Mesothelial cell of epicardium (in vitro differentiated cells): ENCODE measurements at regions not wholly inside any gene's neighbourhood (a gene's known extent, or its start where the extent isn't known, plus 50 kb on each side); places are given as distances from the start of the nearest gene placed in this dataset.

ENCODE experiments used
- DNase-seq, 2 experiments: peaks; one replicate each; pipeline ENCODE4 v3.0.0; 2021; ENCODE audit warnings: low spot score in 2 of 2; ENCODE audit not compliant: unreplicated experiment in 2 of 2
- H3K27ac Mint-ChIP-seq: 2 replicates; pipeline ENCODE4 v1.8.0; 2021; ENCODE audit warnings: mixed read lengths
- H3K27me3 Mint-ChIP-seq: 2 replicates; pipeline ENCODE4 v1.8.0; 2021; ENCODE audit warnings: low read depth, mixed read lengths
- H3K36me3 Mint-ChIP-seq: 2 replicates; pipeline ENCODE4 v1.8.0; 2021; ENCODE audit warnings: mixed read lengths
- H3K4me1 Mint-ChIP-seq: 2 replicates; pipeline ENCODE4 v1.8.0; 2021; ENCODE audit warnings: mixed read lengths
- H3K4me3 Mint-ChIP-seq: 2 replicates; pipeline ENCODE4 v1.8.0; 2021; ENCODE audit warnings: mild to moderate bottlenecking, moderate library complexity, mixed read lengths
- H3K9me3 Mint-ChIP-seq: 2 replicates; pipeline ENCODE4 v1.8.0; 2021; ENCODE audit warnings: mixed read lengths
- TF ChIP-seq, protein P1 (sequence below): fragments of 200-600 bp; sonication (generic); IDR thresholded peaks from one replicate; pipeline ENCODE4 v1.5.0; 2021; ENCODE audit warnings: antibody characterized with exemption; ENCODE audit not compliant: unreplicated experiment

DNA sequence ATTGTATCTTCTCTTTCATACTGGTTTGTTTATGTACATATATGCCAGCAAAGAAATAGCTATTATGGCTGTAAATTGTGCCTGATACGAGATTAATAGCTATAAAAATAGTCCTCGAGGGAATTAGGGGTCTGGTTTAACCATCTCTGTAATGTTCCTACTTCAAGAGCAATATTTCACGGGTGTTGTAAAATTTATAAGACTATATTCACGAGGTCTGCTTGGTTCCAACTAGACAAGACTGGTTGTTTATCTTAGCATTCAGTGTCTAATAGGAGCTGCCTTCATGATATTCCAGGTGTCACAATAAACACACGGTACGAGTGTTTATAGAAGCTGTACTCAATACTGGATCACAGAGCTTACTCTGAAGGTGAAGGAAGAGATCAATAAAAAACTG, 389.9 kb downstream of the SIPA1L2 start:
- H3K27ac Mint-ChIP-seq: no peak overlapping the region
- H3K4me3 Mint-ChIP-seq: no peak overlapping the region
- H3K27me3 Mint-ChIP-seq: peaks cover 5% of the 10 kb centered on the region
- H3K4me1 Mint-ChIP-seq: no peaks in the 10 kb centered on the region
- H3K36me3 Mint-ChIP-seq: peaks cover 2% of the 10 kb centered on the region
- H3K9me3 Mint-ChIP-seq: peaks cover 17% of the 10 kb centered on the region
- no peak for DNase-seq
- TF ChIP-seq, protein P1, sequence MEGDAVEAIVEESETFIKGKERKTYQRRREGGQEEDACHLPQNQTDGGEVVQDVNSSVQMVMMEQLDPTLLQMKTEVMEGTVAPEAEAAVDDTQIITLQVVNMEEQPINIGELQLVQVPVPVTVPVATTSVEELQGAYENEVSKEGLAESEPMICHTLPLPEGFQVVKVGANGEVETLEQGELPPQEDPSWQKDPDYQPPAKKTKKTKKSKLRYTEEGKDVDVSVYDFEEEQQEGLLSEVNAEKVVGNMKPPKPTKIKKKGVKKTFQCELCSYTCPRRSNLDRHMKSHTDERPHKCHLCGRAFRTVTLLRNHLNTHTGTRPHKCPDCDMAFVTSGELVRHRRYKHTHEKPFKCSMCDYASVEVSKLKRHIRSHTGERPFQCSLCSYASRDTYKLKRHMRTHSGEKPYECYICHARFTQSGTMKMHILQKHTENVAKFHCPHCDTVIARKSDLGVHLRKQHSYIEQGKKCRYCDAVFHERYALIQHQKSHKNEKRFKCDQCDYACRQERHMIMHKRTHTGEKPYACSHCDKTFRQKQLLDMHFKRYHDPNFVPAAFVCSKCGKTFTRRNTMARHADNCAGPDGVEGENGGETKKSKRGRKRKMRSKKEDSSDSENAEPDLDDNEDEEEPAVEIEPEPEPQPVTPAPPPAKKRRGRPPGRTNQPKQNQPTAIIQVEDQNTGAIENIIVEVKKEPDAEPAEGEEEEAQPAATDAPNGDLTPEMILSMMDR: no peak

DNA sequence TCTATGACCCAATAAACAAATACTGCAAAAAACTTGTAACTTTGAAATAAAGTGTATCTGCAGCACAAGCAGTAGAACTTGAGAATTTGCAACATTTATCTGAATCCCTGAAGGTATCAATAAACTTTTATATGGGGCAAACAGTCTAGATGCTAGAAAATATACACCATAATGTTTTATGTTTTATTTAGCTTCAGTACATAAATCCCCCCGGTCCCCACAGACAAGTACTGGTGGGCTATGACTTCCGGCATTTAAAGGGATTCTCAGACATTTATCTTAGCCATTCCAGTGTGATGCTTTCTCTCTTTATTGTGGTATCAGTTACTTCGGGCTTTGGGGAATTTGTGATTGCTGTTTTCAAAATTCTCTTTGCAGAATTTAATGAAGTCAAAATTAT, 390.4 kb downstream of the SIPA1L2 start:
- no peak overlapping the region for H3K27ac Mint-ChIP-seq

DNA sequence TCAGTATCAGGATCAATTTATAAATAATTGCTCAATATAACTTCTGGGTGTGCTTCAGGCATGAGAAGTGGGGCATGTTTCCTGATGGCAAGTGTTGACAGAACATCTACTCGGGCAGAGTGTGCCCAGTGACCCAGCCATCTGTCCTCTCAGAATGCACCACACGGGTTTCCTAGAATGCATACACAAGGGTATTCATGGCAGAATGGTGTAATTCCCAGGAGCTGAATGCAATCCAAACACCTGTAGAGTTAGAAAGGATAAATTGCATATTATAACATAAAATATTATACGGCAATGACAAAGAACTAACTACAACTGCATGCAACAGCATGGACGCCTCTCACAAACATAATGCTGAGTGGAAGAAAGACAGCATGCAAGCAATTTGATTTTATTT, 391.9 kb downstream of the SIPA1L2 start:
- peaks cover 2% of the 10 kb centered on the region for H3K36me3 Mint-ChIP-seq
- no peak for DNase-seq
- no peaks in the 10 kb centered on the region for H3K27me3 Mint-ChIP-seq
- H3K4me3 Mint-ChIP-seq: no peak overlapping the region
- H3K9me3 Mint-ChIP-seq: peaks cover 17% of the 10 kb centered on the region
- H3K27ac Mint-ChIP-seq: no peak overlapping the region
- H3K4me1 Mint-ChIP-seq: no peaks in the 10 kb centered on the region
- TF ChIP-seq, protein P1: no peak

More for the DNA sequence above, 390.4 kb downstream of the SIPA1L2 start:
- H3K4me3 Mint-ChIP-seq: no peak overlapping the region
- H3K9me3 Mint-ChIP-seq: peaks cover 17% of the 10 kb centered on the region
- DNase-seq: no peak
- TF ChIP-seq, protein P1: no peak
- peaks cover under 1% of the 10 kb centered on the region for H3K27me3 Mint-ChIP-seq
- H3K4me1 Mint-ChIP-seq: no peaks in the 10 kb centered on the region
- H3K36me3 Mint-ChIP-seq: peaks cover 2% of the 10 kb centered on the region

DNA sequence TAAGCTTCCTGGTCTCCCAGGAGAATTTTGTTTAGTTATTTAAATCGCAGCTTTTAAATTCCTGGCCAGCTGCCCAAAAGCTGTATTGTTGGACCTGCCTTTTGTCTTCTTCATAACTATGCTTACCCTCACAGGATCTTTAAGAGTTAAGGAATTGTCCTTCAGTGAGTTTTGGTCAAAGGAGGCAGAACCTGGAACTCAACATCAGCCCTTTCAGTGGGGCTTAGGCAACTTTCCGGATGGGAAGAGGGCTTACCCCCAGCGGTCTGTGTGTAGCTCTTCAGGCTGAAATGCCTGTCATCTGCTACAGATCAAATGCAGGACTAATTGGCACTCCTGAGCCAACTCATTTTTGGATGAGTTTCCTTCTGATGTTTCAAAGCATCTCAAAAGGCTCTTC, 402.6 kb downstream of the SIPA1L2 start:
- no peaks in the 10 kb centered on the region for H3K36me3 Mint-ChIP-seq
- no peak overlapping the region for H3K27ac Mint-ChIP-seq
- H3K9me3 Mint-ChIP-seq: no peaks in the 10 kb centered on the region
- no peak for DNase-seq
- H3K4me1 Mint-ChIP-seq: peaks cover 20% of the 10 kb centered on the region
- peaks cover 3% of the 10 kb centered on the region for H3K27me3 Mint-ChIP-seq
- no peak overlapping the region for H3K4me3 Mint-ChIP-seq
- TF ChIP-seq, protein P1: no peak

DNA sequence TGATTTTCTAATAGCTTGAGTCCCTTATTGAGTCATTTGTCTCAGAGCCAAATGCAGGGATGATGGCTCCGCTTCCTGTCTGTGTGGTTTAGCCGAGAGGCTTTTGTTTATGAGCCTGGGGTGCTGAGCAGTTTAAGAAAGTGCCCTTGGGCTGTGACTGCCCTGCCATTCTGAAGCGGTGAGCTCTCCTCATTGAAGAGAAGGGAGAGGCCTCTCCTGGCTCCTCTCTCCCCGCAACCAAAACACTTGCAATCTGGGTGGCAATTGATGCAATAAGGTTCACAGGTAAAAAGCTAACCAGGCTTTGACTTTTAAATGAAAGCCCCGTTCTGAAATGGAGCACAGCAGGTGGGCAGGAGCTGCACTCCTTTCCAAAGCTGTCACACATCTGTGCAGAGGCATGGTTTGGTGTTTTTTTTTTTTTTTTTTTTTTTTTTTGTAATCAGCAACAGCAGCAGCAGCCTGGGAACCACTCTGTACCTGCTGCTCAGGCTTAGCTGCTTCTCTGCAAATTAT, 403.7 kb downstream of the SIPA1L2 start:
- Mint-ChIP-seq H3K9me3 (no peaks in the 10 kb centered on the region), H3K4me1 (peaks cover 20% of the 10 kb centered on the region), H3K36me3 (no peaks in the 10 kb centered on the region), H3K27me3 (no peaks in the 10 kb centered on the region), H3K27ac (no peak overlapping the region), H3K4me3 (no peak overlapping the region)
- TF ChIP-seq, protein P1: no peak
- no peak for DNase-seq
